K562 (cell line): ENCODE measurements at regions not wholly inside any gene's neighbourhood (a gene's known extent, or its start where the extent isn't known, plus 50 kb on each side); places are given as distances from the start of the nearest gene placed in this dataset.

Experiments used
- ATAC-seq: fragments of 200-7000 bp; cut with Tn5 transposase; 3 replicates; pipeline ENCODE4 v1.9.1; 2020; ENCODE audit warnings: moderate library complexity
- BruUV-seq: library from RNA; stranded (reverse); fragments of 400-500 nt; replicated peaks from 2 replicates; lab custom pipeline; 2021; lab: Mats Ljungman, UMichigan
- CTCF ChIA-PET: fragments of 300-600 bp; formaldehyde crosslinking; extraction: SDS; loops from one replicate; lab custom pipeline; 2021; ENCODE audit warnings: low intra/inter-chr PET ratio; lab: Yijun Ruan, JAX
- POLR2A ChIA-PET: fragments of 300-600, 350-650 bp; sonication (Branson Sonifier 250); formaldehyde crosslinking; extraction: SDS; loops from one replicate; lab custom pipeline; 2021; ENCODE audit warnings: antibody characterized with exemption, inconsistent platforms; lab: Yijun Ruan, JAX
- DNase-seq, 4 experiments: peaks; one replicate each; pipeline versions ENCODE4 v3.0.0 to v3.0.0-alpha.2; 2011 to 2018; ENCODE audit warnings: low spot score in 3 of 4, mixed read lengths in 3 of 4; ENCODE audit errors: extremely low read depth in 1 of 4
- FAIRE-seq: peaks from 2 replicates; lab custom pipeline; 2011; peaks lifted over from hg19 to GRCh38; lab: Jason Lieb, UNC
- H2AFZ ChIP-seq: 2 replicates; pipeline ENCODE4 v1.6.0; 2011; ENCODE audit warnings: low read depth, low read length, control low read depth, inconsistent platforms
- H3K27ac ChIP-seq: fragments of 200-600 bp; 3 replicates; pipeline ENCODE4 v1.8.0; 2011; ENCODE audit warnings: low read depth, mild to moderate bottlenecking, control low read depth, inconsistent platforms, low read length, moderate library complexity, mixed read lengths; ENCODE audit errors: extremely low read depth
- H3K27me3 ChIP-seq, 2 experiments: fragments of 300-600 bp in 1 of 2; 2 replicates in 1 of 2; 3 replicates in 1 of 2; pipeline versions ENCODE4 v1.6.0 to v1.8.0; 2011; ENCODE audit warnings: inconsistent platforms in 2 of 2, low read length in 2 of 2, mild to moderate bottlenecking in 1 of 2, mixed read lengths in 1 of 2, moderate library complexity in 1 of 2; ENCODE audit not compliant: control insufficient read depth in 2 of 2, insufficient read depth in 2 of 2
- H3K36me3 ChIP-seq: fragments of 300-600 bp; 3 replicates; pipeline ENCODE4 v1.8.0; 2011; ENCODE audit warnings: mild to moderate bottlenecking, low read length, inconsistent platforms; ENCODE audit not compliant: control insufficient read depth, insufficient read depth
- H3K4me1 ChIP-seq, 2 experiments: fragments of 200-600 bp in 1 of 2; replicated peaks in 1 of 2; 2 replicates in 1 of 2; 3 replicates in 1 of 2; pipeline versions ENCODE4 v1.5.1 to v1.8.0; 2011; ENCODE audit warnings: inconsistent platforms in 2 of 2, low read length in 2 of 2, mild to moderate bottlenecking in 1 of 2, mixed read lengths in 1 of 2, moderate library complexity in 1 of 2; ENCODE audit not compliant: control insufficient read depth in 2 of 2, insufficient read depth in 2 of 2
- H3K4me2 ChIP-seq: 2 replicates; pipeline ENCODE4 v1.6.1; 2011; ENCODE audit warnings: low read length, control low read depth, inconsistent platforms, mixed read lengths; ENCODE audit not compliant: insufficient read depth
- H3K4me3 ChIP-seq: fragments of 200-600 bp; sonication (generic), shearing (Covaris generic); 2 replicates; pipeline ENCODE4 v1.5.1; 2016; ENCODE audit warnings: control low read depth, inconsistent platforms
- H3K79me2 ChIP-seq: fragments of 200-600 bp; 3 replicates; pipeline ENCODE4 v1.8.0; 2011; ENCODE audit warnings: low read length, inconsistent platforms; ENCODE audit not compliant: control insufficient read depth, insufficient read depth
- H3K9ac ChIP-seq, 2 experiments: 2 replicates each; pipeline versions ENCODE4 v1.6.0 to v1.6.1; 2011; ENCODE audit warnings: low read depth in 2 of 2, low read length in 2 of 2, control low read depth in 1 of 2, inconsistent platforms in 1 of 2, mild to moderate bottlenecking in 1 of 2, mixed read lengths in 1 of 2; ENCODE audit not compliant: insufficient read depth in 1 of 2
- H3K9me1 ChIP-seq: one replicate; pipeline ENCODE4 v1.6.0; 2011; ENCODE audit warnings: inconsistent platforms, mild to moderate bottlenecking, low read length, moderate library complexity; ENCODE audit not compliant: control insufficient read depth, insufficient read depth
- H3K9me3 ChIP-seq: replicated peaks from 2 replicates; pipeline ENCODE4 v1.5.1; 2011; ENCODE audit warnings: low read depth, low read length, inconsistent platforms; ENCODE audit not compliant: control insufficient read depth, insufficient read depth
- H4K20me1 ChIP-seq: replicated peaks from 2 replicates; pipeline ENCODE4 v1.6.1; 2011; ENCODE audit warnings: low read length, inconsistent platforms, mixed read lengths; ENCODE audit not compliant: control insufficient read depth, insufficient read depth
- ARID2 ChIP-seq: fragments of 450-650 bp; IDR thresholded peaks from 2 replicates; pipeline ENCODE4 v1.6.1; 2017; ENCODE audit warnings: antibody characterized with exemption, mild to moderate bottlenecking
- CBFB ChIP-seq: sonication (generic); formaldehyde crosslinking; IDR thresholded peaks from 2 replicates; pipeline ENCODE4 v1.4.0; 2020; ENCODE audit warnings: mild to moderate bottlenecking, missing genetic modification reagents
- CREB1 ChIP-seq, 2 experiments: sonication (generic) in 1 of 2; formaldehyde crosslinking in 1 of 2; IDR thresholded peaks; 2 replicates each; pipeline versions ENCODE4 v1.6.1 to v1.8.0; 2012 to 2022; ENCODE audit warnings: inconsistent platforms in 1 of 2, mild to moderate bottlenecking in 1 of 2, missing genetic modification reagents in 1 of 2, moderate library complexity in 1 of 2
- DNMT1 ChIP-seq: fragments of 450-650 bp; IDR thresholded peaks from 2 replicates; pipeline ENCODE4 v1.6.1; 2016; ENCODE audit warnings: antibody characterized with exemption, mild to moderate bottlenecking
- GABPB2 ChIP-seq: fragments of 250-450 bp; sonication (Bioruptor Pico); conservative IDR thresholded peaks from 2 replicates; pipeline ENCODE4 v1.5.1; 2021; ENCODE audit warnings: mild to moderate bottlenecking
- NFIX ChIP-seq: fragments of 250-450 bp; sonication (Bioruptor Pico); IDR thresholded peaks from 2 replicates; pipeline ENCODE4 v1.4.0; 2020; ENCODE audit warnings: low read depth, mild to moderate bottlenecking, moderate library complexity
- XRCC3 ChIP-seq: fragments of 450-650 bp; IDR thresholded peaks from 2 replicates; pipeline ENCODE4 v1.6.1; 2017; ENCODE audit warnings: mild to moderate bottlenecking, moderate library complexity
- YBX1 ChIP-seq: fragments of 450-650 bp; IDR thresholded peaks from 2 replicates; pipeline ENCODE4 v1.7.1; 2016; ENCODE audit warnings: mild to moderate bottlenecking
- ZNF133 ChIP-seq: fragments of 250-450 bp; sonication (Bioruptor Pico); IDR thresholded peaks from 2 replicates; pipeline ENCODE4 v1.4.0; 2020; ENCODE audit warnings: mild to moderate bottlenecking
- ZNF184 ChIP-seq: sonication (generic); formaldehyde crosslinking; IDR thresholded peaks from 2 replicates; pipeline ENCODE4 v1.5.0; 2020; ENCODE audit warnings: missing genetic modification reagents
- WGBS: fragments of 100-300 bp; shearing (Covaris generic); methylation state at CpG from one replicate; pipeline ENCODE4 v1.1.6; 2016; ENCODE audit warnings: low coverage, mixed read lengths; ENCODE audit not compliant: insufficient coverage; ENCODE audit errors: missing lambda C conversion rate; 5-methylcytosine and 5-hydroxymethylcytosine counted together
- in situ Hi-C: fragments of 300-500 bp; cut with MboI; formaldehyde crosslinking; loops from 4 replicates; pipeline ENCODE4 v1.15.0; 2018; ENCODE audit warnings: inconsistent platforms, mixed read lengths
- intact Hi-C: fragments of 100-400 bp; cut with micrococcal nuclease; formaldehyde crosslinking; loops from 2 replicates; pipeline ENCODE4 v1.14.2; 2022
- TF ChIP-seq, protein P1 (sequence below): fragments of 250-450 bp; sonication (Bioruptor Pico); IDR thresholded peaks from 2 replicates; pipeline ENCODE4 v1.8.0; 2022; ENCODE audit warnings: inconsistent platforms
- TF ChIP-seq, protein P2 (sequence below): sonication (generic); formaldehyde crosslinking; IDR thresholded peaks from 2 replicates; pipeline ENCODE4 v1.8.0; 2022; ENCODE audit warnings: mild to moderate bottlenecking, missing genetic modification reagents
- TF ChIP-seq, protein P3 (sequence below): fragments of 250-450 bp; sonication (Bioruptor Pico); IDR thresholded peaks from 2 replicates; pipeline ENCODE4 v1.8.0; 2021; ENCODE audit warnings: moderate library complexity, mild to moderate bottlenecking, inconsistent platforms
- TF ChIP-seq, protein P4 (sequence below): fragments of 450-650 bp; IDR thresholded peaks from 2 replicates; pipeline ENCODE4 v1.7.1; 2018; ENCODE audit warnings: mild to moderate bottlenecking, low read depth; ENCODE audit not compliant: partially characterized antibody
- TF ChIP-seq, protein P5 (sequence below): fragments of 450-650 bp; formaldehyde crosslinking; IDR thresholded peaks from 2 replicates; pipeline ENCODE4 v1.4.0; 2020; ENCODE audit warnings: mild to moderate bottlenecking, moderate library complexity

DNA sequence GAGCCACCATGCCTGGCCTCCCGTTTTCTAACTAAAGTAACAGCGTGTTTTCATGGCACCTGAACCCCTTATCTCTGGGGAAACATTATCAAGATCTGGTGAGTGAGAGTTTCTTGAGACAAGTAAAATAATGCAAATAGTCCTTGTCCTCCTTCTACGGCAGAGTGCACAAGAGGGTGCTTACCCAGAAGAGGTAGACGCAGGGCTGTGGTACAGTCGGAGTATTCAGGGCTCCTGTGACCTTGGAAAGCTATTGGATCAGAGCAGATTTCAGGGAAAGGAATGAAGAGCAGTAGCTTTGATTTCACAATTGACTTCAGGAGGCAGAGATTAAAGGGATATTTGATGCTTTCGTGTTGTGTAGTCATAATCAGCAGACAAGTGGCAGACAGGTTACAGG is 269.1 kb downstream of the ZNF248 start (continued):
- TF ChIP-seq ZNF133 (CRISPR knock-in tag): no peak
- no peak for TF ChIP-seq ARID2
- TF ChIP-seq, protein P1, sequence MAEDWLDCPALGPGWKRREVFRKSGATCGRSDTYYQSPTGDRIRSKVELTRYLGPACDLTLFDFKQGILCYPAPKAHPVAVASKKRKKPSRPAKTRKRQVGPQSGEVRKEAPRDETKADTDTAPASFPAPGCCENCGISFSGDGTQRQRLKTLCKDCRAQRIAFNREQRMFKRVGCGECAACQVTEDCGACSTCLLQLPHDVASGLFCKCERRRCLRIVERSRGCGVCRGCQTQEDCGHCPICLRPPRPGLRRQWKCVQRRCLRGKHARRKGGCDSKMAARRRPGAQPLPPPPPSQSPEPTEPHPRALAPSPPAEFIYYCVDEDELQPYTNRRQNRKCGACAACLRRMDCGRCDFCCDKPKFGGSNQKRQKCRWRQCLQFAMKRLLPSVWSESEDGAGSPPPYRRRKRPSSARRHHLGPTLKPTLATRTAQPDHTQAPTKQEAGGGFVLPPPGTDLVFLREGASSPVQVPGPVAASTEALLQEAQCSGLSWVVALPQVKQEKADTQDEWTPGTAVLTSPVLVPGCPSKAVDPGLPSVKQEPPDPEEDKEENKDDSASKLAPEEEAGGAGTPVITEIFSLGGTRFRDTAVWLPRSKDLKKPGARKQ (CRISPR knock-in tag): no peak
- TF ChIP-seq, protein P2, sequence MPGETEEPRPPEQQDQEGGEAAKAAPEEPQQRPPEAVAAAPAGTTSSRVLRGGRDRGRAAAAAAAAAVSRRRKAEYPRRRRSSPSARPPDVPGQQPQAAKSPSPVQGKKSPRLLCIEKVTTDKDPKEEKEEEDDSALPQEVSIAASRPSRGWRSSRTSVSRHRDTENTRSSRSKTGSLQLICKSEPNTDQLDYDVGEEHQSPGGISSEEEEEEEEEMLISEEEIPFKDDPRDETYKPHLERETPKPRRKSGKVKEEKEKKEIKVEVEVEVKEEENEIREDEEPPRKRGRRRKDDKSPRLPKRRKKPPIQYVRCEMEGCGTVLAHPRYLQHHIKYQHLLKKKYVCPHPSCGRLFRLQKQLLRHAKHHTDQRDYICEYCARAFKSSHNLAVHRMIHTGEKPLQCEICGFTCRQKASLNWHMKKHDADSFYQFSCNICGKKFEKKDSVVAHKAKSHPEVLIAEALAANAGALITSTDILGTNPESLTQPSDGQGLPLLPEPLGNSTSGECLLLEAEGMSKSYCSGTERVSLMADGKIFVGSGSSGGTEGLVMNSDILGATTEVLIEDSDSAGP (CRISPR knock-in tag): no peak
- TF ChIP-seq, all 486 proteins: peak for 0

DNA sequence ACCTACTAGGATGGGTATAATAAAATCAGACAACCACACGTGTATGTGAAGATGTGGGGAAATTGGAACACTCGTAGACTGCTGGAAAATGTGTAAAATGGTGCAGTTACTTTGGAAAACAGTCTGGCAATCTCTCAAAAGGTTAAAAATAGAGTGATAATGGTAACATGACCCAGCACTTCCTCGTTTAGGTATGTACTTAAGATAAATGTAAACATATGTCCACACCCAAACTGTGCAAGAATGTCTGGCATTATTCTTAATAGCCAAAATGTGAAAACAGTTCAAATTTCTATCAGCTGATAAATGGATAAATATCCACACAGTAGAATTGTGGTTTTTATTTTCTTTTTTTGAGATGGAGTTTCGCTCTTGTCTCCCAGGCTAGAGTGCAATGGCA is 272.8 kb downstream of the ZNF248 start:
- no peaks in the 10 kb centered on the region for H3K27me3 ChIP-seq
- no peak overlapping the region for H3K4me2 ChIP-seq
- no peaks in the 10 kb centered on the region for H3K4me1 ChIP-seq
- H3K4me3 ChIP-seq: no peak overlapping the region
- no peak overlapping the region for H3K27ac ChIP-seq
- in situ Hi-C loops: loop anchor here (10.0 kb wide), 1 partner anchor 100 kb away; no protein-coding TSS in a partner anchor
- no peaks in the 10 kb centered on the region for H4K20me1 ChIP-seq
- CTCF ChIA-PET: no interaction called here
- no peak overlapping the region for H3K9ac ChIP-seq
- no TSS peak for BruUV-seq
- POLR2A ChIA-PET: no interaction called here
- no peaks in the 10 kb centered on the region for H3K9me1 ChIP-seq
- no peaks in the 10 kb centered on the region for H3K36me3 ChIP-seq
- intact Hi-C loops: no loop called here
- ATAC-seq (no peak), DNase-seq (no peak), FAIRE-seq (no peak)
- H2AFZ ChIP-seq: no peak overlapping the region
- H3K79me2 ChIP-seq: no peaks in the 10 kb centered on the region
- H3K9me3 ChIP-seq: no peaks in the 10 kb centered on the region
- 0% methylated on average over 4 of the region's 4 CpGs for WGBS
- TF ChIP-seq CBFB (CRISPR knock-in tag) (no peak), DNMT1 (no peak), GABPB2 (CRISPR knock-in tag) (no peak), ZNF184 (no peak), XRCC3 (no peak), NFIX (CRISPR knock-in tag) (no peak), YBX1 (no peak), CREB1 (IDR thresholded peaks at IDR 0.05) (no peak), CREB1 (CRISPR knock-in tag; IDR thresholded peaks at IDR 0.05) (no peak)
- TF ChIP-seq, protein P3, sequence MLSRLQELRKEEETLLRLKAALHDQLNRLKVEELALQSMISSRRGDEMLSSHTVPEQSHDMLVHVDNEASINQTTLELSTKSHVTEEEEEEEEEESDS: no peak
- TF ChIP-seq, protein P4, sequence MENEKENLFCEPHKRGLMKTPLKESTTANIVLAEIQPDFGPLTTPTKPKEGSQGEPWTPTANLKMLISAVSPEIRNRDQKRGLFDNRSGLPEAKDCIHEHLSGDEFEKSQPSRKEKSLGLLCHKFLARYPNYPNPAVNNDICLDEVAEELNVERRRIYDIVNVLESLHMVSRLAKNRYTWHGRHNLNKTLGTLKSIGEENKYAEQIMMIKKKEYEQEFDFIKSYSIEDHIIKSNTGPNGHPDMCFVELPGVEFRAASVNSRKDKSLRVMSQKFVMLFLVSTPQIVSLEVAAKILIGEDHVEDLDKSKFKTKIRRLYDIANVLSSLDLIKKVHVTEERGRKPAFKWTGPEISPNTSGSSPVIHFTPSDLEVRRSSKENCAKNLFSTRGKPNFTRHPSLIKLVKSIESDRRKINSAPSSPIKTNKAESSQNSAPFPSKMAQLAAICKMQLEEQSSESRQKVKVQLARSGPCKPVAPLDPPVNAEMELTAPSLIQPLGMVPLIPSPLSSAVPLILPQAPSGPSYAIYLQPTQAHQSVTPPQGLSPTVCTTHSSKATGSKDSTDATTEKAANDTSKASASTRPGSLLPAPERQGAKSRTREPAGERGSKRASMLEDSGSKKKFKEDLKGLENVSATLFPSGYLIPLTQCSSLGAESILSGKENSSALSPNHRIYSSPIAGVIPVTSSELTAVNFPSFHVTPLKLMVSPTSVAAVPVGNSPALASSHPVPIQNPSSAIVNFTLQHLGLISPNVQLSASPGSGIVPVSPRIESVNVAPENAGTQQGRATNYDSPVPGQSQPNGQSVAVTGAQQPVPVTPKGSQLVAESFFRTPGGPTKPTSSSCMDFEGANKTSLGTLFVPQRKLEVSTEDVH: no peak
- TF ChIP-seq, protein P5, sequence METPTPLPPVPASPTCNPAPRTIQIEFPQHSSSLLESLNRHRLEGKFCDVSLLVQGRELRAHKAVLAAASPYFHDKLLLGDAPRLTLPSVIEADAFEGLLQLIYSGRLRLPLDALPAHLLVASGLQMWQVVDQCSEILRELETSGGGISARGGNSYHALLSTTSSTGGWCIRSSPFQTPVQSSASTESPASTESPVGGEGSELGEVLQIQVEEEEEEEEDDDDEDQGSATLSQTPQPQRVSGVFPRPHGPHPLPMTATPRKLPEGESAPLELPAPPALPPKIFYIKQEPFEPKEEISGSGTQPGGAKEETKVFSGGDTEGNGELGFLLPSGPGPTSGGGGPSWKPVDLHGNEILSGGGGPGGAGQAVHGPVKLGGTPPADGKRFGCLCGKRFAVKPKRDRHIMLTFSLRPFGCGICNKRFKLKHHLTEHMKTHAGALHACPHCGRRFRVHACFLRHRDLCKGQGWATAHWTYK (CRISPR knock-in tag): no peak
